Loucy (cell line): ENCODE measurements at regions not wholly inside any gene's neighbourhood (a gene's known extent, or its start where the extent isn't known, plus 50 kb on each side); places are given as distances from the start of the nearest gene placed in this dataset.

Source experiments
- H2AFZ ChIP-seq: fragments of 200-600 bp; sonication (generic); 2 replicates; pipeline ENCODE4 v1.6.0; 2016; ENCODE audit warnings: antibody characterized with exemption, mild to moderate bottlenecking, low read length, moderate library complexity
- H3F3A ChIP-seq: fragments of 200-600 bp; 2 replicates; pipeline ENCODE4 v1.6.0; 2016; ENCODE audit warnings: antibody characterized with exemption, low read depth, mild to moderate bottlenecking
- H3K27me3 ChIP-seq: fragments of 200-600 bp; sonication (generic); 2 replicates; pipeline ENCODE4 v1.6.1; 2014; ENCODE audit warnings: low read length, mild to moderate bottlenecking; ENCODE audit not compliant: insufficient read depth, poor library complexity, severe bottlenecking
- H3K36me3 ChIP-seq: fragments of 200-600 bp; sonication (generic); 2 replicates; pipeline ENCODE4 v1.6.1; 2016; ENCODE audit warnings: low read length; ENCODE audit not compliant: insufficient read depth
- H3K4me1 ChIP-seq: fragments of 200-600 bp; sonication (generic); 2 replicates; pipeline ENCODE4 v1.5.1; 2014; ENCODE audit warnings: low read length, mild to moderate bottlenecking; ENCODE audit not compliant: insufficient read depth, poor library complexity, severe bottlenecking
- H3K4me2 ChIP-seq: fragments of 200-600 bp; sonication (generic); 2 replicates; pipeline ENCODE4 v1.6.0; 2014; ENCODE audit warnings: antibody characterized with exemption, low read length, low read depth, mild to moderate bottlenecking; ENCODE audit not compliant: poor library complexity, severe bottlenecking
- H3K4me3 ChIP-seq: fragments of 200-600 bp; sonication (generic); 2 replicates; pipeline ENCODE4 v1.5.1; 2014; ENCODE audit warnings: low read length, mild to moderate bottlenecking, mixed read lengths; ENCODE audit not compliant: poor library complexity, severe bottlenecking
- H3K79me2 ChIP-seq: fragments of 200-600 bp; sonication (generic); 2 replicates; pipeline ENCODE4 v1.6.1; 2014; ENCODE audit warnings: low read length; ENCODE audit not compliant: insufficient read depth
- H3K9ac ChIP-seq: fragments of 200-600 bp; sonication (generic); 2 replicates; pipeline ENCODE4 v1.6.0; 2014; ENCODE audit warnings: mild to moderate bottlenecking, low read depth, low read length, moderate library complexity; ENCODE audit not compliant: poor library complexity, severe bottlenecking
- H3K9me2 ChIP-seq: fragments of 200-600 bp; sonication (generic); replicated peaks from 2 replicates; pipeline ENCODE4 v1.6.1; 2016; ENCODE audit warnings: low read depth, low read length, mixed read lengths
- H3K9me3 ChIP-seq: fragments of 200-600 bp; sonication (generic); 2 replicates; pipeline ENCODE4 v1.6.1; 2014; ENCODE audit warnings: mild to moderate bottlenecking, antibody characterized with exemption, low read length, low read depth; ENCODE audit not compliant: insufficient read depth
- H4K20me1 ChIP-seq: fragments of 200-600 bp; sonication (generic); 2 replicates; pipeline ENCODE4 v1.6.0; 2014; ENCODE audit warnings: antibody characterized with exemption, low read length, mild to moderate bottlenecking; ENCODE audit not compliant: insufficient read depth, poor library complexity, severe bottlenecking
- CTCF ChIP-seq: fragments of 200-600 bp; sonication (generic); conservative IDR thresholded peaks from 2 replicates; pipeline ENCODE4 v1.5.1; 2014; ENCODE audit warnings: mild to moderate bottlenecking, antibody characterized with exemption, low read length
- EZH2phosphoT487 ChIP-seq: fragments of 200-600 bp; IDR thresholded peaks from 2 replicates; pipeline ENCODE4 v1.6.1; 2018; ENCODE audit warnings: antibody characterized with exemption, mild to moderate bottlenecking, moderate library complexity, borderline replicate concordance

GRCh38 chr18:75730249-75730648 is 302.7 kb upstream of the SMIM21 start:
- no peaks in the 10 kb centered on the region for H3K36me3 ChIP-seq
- H3K4me1 ChIP-seq = no peaks in the 10 kb centered on the region
- 0 out of 2 replicates have a peak, but pooled peaks cover 2% of the 10 kb centered on the region for H3K9me3 ChIP-seq
- H3K4me3 ChIP-seq = no peak overlapping the region
- H3K4me2 ChIP-seq = no peak overlapping the region
- TF ChIP-seq EZH2phosphoT487 = no peak
- no peak for TF ChIP-seq CTCF
- no peaks in the 10 kb centered on the region for H3K9me2 ChIP-seq
- H3K27me3 ChIP-seq = no peaks in the 10 kb centered on the region
- no peaks in the 10 kb centered on the region for H4K20me1 ChIP-seq
- H3F3A ChIP-seq = no peaks in the 10 kb centered on the region
- no peak overlapping the region for H3K9ac ChIP-seq
- no peak overlapping the region for H2AFZ ChIP-seq
- H3K79me2 ChIP-seq = no peaks in the 10 kb centered on the region

- H3K9me3 ChIP-seq = no peaks in the 10 kb centered on the region
- H3K79me2 ChIP-seq = no peaks in the 10 kb centered on the region
- no peaks in the 10 kb centered on the region for H3F3A ChIP-seq
- H3K9ac ChIP-seq = no peak overlapping the region
- no peak overlapping the region for H3K4me3 ChIP-seq
- TF ChIP-seq CTCF = no peak
- H3K36me3 ChIP-seq = no peaks in the 10 kb centered on the region
- no peaks in the 10 kb centered on the region for H4K20me1 ChIP-seq
- no peaks in the 10 kb centered on the region for H3K9me2 ChIP-seq
- H3K4me2 ChIP-seq = no peak overlapping the region
- no peaks in the 10 kb centered on the region for H3K27me3 ChIP-seq
- no peak overlapping the region for H2AFZ ChIP-seq
- H3K4me1 ChIP-seq = no peaks in the 10 kb centered on the region
Observed at GRCh38 chr18:75728621-75729020, 301.1 kb upstream of the SMIM21 start.

- Histone ChIP-seq H3K4me3 (no peak overlapping the region), H3K9me2 (no peaks in the 10 kb centered on the region), H3K36me3 (no peaks in the 10 kb centered on the region), H3K4me2 (no peak overlapping the region), H2AFZ (no peak overlapping the region), H3K79me2 (no peaks in the 10 kb centered on the region), H3F3A (no peaks in the 10 kb centered on the region), H3K4me1 (no peaks in the 10 kb centered on the region), H3K9ac (no peak overlapping the region), H3K27me3 (no peaks in the 10 kb centered on the region), H3K9me3 (no peaks in the 10 kb centered on the region), H4K20me1 (no peaks in the 10 kb centered on the region)
- no peak for TF ChIP-seq EZH2phosphoT487
- TF ChIP-seq CTCF = peak; percentile 54
Observed at GRCh38 chr18:75727456-75727855, 300.0 kb upstream of the SMIM21 start.
